Amniotic epithelial cell (primary cell): ENCODE measurements at regions not wholly inside any gene's neighbourhood (a gene's known extent, or its start where the extent isn't known, plus 50 kb on each side); places are given as distances from the start of the nearest gene placed in this dataset.

ENCODE experiments used
- DNase-seq: peaks from one replicate; pipeline ENCODE4 v3.0.0-alpha.2; 2010; ENCODE audit warnings: low read depth

DNA sequence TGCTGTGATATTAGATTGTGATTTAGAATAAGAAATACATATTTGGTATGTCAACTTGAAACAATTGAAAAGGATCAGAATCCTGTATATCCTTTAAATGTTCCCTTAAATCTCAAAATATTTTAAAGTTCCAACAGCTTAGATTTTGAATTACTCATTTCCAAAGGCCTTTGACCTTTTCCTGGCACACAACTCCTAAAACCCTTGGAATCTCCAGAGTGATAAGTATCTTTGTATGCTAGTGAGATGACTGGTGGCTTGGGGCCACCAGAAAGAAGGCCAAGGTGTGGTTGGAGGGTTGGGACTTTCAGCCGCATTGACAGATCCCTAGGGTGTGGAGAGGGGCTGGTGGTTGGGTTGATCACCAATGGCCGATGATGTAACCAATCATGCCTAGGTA lies 104.7 kb downstream of the YIPF5 start:
- DNase-seq = no peak

DNA sequence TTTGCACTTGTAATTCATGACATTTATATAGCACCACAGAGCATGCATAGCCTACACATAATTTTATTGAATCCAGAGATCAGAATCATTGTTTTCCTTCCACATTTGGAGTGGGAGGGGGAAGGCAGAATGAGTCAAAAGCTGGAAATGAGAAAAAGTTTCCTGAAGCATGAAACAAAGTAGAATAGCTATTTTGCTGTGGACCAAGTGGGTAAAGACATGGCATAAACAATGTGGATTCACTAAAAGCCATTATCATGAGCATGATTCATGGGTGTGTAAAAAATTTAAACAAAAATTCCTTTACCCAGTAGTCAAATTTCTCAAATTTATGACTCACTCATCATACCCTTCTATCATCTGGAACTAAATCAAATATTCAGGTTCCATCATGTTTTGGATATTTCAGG lies 97.9 kb downstream of the YIPF5 start:
- DNase-seq = peak; percentile 50

DNA sequence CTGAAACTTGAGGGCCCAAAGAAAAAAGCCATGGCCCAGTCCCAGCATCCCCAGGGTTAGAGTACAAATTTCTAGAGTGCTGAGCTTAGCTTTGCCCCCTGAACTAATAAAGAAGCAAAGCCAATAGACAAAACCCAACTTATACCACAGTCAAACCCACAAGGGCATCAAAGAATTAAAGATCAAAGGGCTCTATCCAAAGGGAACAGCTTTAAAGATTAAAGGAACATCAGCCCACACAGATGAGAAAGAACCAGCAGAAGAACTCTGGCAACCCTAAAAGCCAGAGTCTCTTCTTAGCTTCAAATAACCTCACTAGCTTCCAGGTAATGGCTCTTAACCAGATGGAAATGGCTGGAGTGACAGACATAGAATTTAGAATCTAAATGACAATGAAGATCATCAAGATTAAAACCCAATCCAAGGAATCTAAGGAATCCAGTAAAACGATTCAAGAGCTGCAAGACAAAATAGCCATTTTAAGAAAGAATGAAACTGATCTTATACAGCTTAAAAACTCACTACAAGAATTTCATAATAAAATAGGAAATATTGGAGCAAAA lies 93.9 kb downstream of the YIPF5 start:
- no peak for DNase-seq

DNA sequence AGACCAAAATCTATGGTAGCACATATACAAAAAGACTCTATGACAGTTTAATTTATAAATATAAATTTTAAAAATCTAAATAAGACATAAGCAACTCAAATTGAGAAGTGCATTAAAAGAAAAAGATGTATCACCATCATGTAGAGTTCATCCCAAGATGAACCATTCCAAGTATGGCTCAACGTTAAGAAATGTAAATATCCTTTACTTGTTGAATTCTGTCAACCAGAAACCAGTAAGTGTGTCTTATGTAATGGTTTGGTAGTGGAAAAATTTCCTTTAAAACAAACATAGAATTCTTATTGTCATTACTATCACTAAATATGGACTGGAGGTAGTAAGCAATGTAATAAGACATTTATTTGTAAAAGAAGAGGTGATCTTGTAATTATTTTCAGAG lies 87.3 kb downstream of the YIPF5 start:
- DNase-seq = no peak

DNA sequence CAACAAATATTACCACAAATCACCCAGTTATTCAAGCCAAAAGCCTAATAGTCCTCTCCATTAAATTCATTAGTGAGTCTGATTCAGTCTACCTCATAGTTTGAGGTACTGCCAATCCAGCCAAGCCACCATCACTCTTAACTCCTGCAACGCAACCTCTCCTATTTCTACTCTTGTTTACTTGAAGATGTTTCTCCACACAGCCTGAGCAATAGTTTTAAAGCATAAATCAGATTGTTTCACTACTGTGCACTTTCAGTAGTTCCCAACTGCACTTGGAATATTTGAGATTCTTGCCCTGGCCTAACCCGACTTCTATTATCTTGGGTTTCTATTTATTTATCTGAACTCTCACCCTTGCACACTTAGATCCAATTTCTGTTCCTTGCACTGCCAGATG lies 85.5 kb downstream of the YIPF5 start:
- peak; percentile 96 for DNase-seq

DNA sequence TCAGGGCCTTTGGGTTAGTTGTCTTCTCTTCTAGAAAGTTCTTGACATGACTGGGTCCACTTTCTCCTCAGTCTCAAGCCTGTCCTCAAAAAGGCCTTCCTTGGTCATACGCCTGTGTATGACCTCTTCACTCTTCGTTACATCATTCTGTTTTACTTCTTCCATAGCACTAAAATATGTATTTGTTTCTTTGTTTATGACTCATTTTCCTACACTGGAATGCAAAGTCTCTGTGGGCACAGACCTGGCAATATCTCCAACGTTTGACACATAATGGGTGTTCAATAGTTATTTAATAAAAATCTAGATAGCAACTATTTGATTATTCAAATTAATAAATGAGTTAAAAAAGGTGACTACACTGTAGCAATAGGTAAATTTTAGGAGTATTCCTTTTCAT lies 85.1 kb downstream of the YIPF5 start:
- no peak for DNase-seq

DNA sequence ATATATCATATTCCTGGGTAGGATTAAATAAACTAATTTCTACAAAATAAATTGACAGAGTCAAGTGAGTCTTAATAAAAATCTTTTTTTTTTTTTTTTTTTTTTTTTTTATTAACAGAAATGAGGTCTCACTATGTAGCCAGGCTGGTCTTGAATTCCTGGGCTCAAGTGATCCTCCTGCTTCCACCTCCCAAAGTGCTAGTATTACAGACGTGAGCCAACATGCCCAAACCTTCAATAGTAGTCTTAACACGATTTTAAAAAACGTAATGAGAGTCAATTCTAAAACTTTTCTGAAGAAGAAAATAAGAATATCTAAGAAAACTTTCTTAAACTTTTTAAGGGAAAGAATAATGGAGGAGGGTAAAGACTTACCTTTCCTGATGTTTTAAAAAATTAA lies 84.2 kb downstream of the YIPF5 start:
- DNase-seq = no peak

DNA sequence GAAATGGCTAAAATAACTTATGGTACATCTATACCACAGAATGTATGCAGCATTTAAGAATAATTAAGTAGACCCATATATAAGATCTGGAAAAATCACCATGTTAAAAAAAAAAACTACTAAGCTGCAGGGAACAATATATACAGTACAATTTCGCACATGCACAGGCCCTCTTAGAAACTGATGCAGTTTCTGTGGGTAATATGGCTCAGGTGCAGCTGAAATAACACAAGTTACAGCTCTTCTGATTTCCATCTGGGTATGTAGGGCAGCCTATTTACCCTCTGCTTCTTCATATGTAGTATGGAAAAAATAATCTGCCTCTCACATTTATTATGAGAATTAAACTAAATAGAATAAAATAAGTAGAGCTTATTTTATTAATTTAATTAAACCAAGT lies 82.9 kb downstream of the YIPF5 start:
- DNase-seq = no peak

DNA sequence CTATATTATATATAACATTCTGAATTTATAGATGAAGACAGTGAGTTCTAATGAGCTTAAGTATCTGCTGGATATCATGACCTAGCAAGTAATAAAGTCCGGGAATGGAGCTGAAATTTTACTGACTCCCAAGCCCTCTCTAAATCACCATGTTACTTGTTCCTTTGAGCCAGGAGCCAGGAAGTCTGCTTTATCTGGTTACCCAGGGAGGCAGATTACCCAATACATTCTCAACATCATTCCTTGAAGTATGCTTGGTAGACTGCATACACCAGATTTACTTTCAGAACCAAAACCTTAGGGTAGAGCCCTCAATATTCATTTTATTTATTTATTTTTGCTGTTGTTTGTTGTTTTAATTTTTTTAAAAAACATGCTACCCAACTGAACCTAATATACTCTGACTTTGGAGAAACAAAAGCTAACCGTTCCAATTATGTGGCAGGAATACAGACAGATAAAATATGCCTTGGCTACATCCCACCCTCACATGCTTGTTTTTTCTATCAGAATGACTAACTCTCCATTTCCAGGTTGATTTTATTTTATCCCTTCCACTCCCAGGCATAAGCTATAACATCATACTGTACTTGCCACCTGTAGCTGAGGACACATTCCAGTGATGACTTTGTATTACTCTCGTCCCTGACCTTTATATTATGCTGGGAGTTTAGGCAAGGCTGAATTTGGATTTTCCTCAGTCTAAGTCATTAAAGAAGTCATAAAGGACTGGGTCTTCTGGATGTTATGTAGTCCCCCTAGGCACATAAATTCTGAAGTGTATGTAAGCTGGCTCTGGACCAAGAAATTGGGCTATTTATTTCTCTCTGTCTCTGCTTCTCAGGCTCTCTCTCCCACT lies 82.0 kb downstream of the YIPF5 start:
- peak; percentile 92 for DNase-seq

DNA sequence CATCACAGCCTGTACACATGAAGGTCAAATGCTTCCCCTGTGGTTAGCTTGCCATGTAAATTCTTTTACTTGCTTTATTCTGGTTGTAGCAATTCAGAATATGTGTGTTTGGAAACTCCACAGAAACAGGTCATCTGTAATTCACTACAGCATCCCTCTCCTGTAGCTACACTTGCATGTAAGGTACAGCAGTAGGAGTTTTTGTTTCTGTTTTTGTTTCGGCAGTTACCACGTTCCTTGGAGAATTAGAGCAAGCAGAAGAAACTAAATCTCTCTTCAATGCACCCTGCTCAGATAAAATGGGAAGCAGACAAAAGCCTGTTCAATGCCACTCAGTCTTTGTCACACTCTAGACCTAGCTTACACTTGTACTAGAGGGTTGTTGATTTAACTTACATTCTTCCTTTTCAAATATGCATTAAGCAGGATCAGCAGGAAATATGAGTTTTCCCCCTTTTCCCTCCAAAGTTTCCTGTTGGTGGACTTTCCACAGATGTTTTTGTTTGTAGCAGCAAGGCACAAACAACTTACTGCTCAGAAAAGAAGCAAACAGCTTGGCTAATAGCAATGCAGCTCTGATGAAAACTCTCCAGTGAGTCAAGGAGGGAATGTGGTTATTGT lies 80.9 kb downstream of the YIPF5 start:
- DNase-seq = peak; percentile 78

DNA sequence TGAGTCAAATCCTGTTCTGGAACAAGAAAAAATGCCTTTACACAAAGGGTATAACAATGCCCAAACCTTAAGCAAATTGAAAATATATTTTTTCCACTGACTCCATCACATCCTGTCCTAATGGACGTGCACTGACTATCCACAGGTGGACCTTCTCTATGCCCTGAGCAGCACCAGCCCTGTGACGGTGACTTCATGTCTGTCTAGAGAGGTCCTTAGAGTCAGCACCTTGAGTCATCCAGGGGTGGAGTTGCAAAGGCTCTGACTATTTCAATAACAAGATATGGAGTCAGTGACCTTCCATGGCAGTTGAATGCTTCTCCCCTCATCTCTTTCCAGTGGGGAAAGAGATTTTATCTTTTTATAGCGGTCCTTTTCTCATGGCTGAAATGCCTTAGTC lies 78.0 kb downstream of the YIPF5 start:
- DNase-seq = peak; percentile 17

DNA sequence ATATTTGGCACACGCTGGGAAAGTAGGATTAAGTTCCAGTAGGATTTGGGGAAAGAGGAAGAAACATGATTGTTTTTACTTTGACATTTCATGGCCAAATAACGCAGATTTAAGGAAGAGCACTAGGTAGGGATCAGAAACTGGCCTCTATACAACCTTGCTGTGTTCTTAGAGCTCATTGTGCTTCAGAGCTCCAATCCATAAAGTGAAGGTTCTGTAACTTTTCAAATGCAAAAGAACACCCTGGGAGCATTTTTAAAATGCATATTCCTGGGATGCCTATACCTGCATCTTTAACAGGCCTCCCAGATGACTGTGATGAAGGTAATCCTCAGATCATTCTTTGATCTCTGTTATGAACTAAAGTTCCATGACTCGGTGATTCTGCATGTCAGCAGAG lies 77.1 kb downstream of the YIPF5 start:
- DNase-seq = no peak

DNA sequence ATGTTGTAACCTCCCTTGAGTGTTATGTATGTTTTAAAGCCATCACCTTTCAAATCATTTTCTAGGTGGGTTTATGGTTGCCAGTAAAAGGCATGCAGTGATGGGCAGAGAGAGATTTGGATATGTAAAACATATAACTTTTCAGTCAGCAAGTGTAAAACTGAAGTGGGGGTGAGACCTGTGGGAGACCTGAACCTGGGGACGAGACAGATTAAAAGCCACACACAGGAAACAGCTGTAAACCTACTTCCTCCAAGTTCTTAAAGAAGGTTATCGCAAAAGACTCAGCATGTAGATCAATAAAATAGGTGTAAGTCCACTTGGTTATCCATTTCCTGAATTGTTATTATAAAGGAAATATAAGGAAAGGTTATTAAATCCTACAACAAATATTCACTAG lies 76.6 kb downstream of the YIPF5 start:
- DNase-seq = no peak

DNA sequence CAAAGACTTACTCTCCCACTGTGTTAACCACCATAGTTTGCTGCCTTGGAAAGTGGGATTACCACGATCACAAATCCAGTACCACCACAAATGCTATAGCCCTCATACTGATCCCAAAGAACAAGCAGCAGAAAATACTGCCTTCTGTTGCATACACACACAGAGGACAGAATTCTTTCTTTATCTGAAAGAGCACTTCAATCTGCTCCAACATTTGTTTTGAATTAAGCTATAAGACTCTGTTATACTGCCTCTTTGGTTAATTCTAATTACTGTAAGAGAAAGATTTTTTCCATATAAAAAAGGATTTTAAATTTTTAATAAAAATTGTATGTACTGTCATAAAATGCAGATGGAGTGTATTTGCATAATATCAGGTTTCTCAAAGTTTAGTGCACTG lies 69.8 kb downstream of the YIPF5 start:
- no peak for DNase-seq

DNA sequence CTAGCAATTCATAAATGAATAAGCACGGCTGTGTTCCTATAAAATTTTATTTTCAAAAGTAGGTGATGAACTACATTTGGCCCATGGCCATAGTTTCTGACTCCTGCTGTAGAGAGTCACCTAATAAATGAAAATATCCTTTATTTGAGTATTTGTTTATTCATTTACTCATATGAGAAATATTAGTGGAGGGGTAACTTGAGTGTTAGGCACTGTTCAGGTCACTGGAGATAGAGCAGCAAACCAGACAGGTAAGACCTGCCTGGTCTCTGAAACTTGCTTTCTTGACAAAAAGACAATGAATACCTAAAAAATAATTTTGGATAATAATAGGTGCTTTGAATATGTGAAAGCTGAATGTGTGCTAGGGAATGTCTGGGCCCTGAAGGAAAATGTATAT lies 68.8 kb downstream of the YIPF5 start:
- no peak for DNase-seq

DNA sequence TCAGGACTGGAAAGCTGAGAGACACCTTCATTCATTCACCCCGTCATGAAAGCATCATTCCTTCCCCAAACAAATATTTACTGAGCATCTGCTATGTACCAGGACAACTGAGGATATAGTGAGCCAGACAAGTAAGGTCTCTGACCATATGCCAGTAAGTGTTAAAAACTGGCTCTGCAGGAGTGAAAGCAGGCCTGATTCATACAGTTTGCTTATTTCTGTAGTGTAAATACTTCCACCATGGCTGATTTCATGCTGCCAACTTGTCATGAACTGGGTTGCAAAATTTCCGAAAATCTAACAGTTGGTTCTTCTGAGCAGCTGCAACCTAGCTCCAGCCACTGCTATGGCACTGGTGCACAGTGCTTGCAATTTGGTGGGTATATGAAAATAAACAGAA lies 68.1 kb downstream of the YIPF5 start:
- no peak for DNase-seq

DNA sequence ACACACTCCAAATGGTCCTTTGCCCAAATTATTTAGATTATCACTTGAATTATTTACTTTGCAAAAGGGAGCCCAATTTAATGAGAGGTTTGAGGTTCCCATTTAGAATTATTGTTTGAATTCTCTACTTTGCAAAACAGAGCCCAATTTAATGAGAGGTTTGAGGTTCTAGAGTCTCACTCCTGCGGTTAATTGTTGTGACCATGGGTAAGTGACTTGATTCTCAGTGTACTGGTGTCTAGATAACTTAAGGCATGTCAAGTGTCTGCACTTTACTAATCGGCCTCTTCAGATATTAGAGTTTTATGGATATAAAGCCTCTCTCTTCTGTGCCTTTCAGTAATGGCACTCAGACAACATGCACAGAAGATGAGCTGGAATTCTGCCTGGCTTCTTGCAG lies 67.5 kb downstream of the YIPF5 start:
- no peak for DNase-seq

DNA sequence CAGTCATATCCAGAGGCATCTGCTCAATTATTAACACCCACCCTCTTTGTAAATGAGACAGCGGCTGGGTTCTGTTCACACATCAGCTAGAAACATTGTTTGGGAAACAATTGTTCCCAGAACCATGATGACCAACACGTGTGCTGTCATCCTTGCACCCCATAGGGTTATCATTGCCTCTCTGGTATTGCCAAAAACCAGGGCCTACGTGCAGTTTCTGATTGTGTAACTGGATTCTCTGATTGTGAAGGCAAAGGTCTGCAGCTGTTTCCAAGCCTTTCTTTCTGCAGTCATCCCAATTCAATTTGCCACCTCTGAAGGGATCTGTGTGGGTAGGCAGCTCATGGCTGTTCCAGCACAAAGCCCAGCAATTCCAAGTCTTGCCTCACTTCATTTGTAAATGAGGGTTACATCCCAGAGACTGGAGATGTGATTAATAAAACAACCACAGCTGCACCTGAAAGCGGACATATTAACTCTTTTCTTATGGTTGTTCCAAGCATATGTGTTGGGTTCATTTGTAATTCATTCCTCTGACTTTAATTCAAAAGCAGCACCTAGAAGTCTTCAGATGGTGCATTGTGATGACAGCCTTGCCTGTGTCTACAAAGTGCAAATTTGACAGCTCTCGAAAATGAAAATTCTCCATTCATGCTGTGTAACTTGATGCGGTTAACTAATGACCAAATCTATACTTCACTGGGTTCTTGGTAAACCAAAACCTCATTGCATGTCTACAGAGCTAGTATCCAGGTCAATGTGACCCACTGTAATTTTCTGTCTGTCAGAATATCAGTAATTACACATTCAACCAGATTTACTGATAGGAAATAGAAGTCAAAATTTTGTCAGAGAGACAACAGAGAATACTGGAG lies 66.6 kb downstream of the YIPF5 start:
- no peak for DNase-seq

DNA sequence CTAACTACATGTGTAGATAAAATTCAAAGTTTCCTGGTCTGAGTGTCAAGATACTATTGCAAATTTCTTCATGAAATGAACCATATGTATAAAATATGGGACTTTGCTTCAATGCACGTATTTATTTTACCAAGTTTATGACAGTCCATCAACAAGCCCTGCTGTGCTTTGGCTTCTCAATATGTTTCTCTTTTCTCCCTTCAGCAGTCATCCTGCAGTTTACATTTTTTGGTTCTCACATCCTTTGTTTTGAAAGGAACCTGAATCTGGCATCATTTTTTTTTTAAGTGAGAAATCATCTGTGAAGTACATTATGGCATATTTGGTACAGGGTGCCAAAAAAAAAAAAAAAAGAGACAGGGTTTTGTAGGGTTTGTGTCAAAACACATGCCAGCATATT lies 65.1 kb downstream of the YIPF5 start:
- no peak for DNase-seq

DNA sequence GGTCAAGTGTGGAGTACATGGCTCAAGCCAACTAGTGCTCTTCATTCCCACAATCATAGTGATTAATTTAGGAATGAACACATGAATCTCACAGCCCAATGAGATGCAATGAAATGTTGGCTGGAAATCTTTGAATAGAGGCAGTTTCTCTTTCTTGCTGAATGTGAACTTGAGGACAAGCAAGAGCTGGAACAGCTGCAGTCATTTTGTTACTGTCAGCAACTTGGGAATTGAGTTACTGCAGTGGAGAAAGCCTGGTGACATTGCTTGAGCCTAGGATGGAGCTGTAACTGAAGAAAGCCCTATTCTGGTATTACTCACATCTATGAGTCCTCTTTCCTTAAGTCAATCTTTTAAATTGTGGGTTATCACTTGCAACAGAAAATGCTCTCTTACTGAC lies 62.3 kb downstream of the YIPF5 start:
- peak; percentile 18 for DNase-seq
